HEK293T (cell line): ENCODE measurements at regions not wholly inside any gene's neighbourhood (a gene's known extent, or its start where the extent isn't known, plus 50 kb on each side); places are given as distances from the start of the nearest gene placed in this dataset.

ENCODE experiments used
- ARNT ChIP-seq: fragments of 450-650 bp; IDR thresholded peaks from 2 replicates; pipeline ENCODE4 v1.6.1; 2017; ENCODE audit warnings: mild to moderate bottlenecking
- BHLHE40 ChIP-seq: fragments of 450-650 bp; IDR thresholded peaks from 2 replicates; pipeline ENCODE4 v1.6.1; 2016; ENCODE audit warnings: mild to moderate bottlenecking, moderate library complexity, borderline replicate concordance
- ELF4 ChIP-seq: fragments of 450-650 bp; IDR thresholded peaks from 2 replicates; pipeline ENCODE4 v1.6.1; 2017; ENCODE audit warnings: antibody characterized with exemption
- FOXK2 ChIP-seq: fragments of 450-650 bp; IDR thresholded peaks from 2 replicates; pipeline ENCODE4 v1.6.1; 2016; ENCODE audit warnings: mild to moderate bottlenecking
- L3MBTL2 ChIP-seq: fragments of 450-650 bp; conservative IDR thresholded peaks from 2 replicates; pipeline ENCODE4 v1.6.1; 2016; ENCODE audit warnings: mild to moderate bottlenecking
- SP1 ChIP-seq: fragments of 450-650 bp; IDR thresholded peaks from 2 replicates; pipeline ENCODE4 v1.6.1; 2017
- SUZ12 ChIP-seq: fragments of 450-650 bp; IDR thresholded peaks from 2 replicates; pipeline ENCODE4 v1.6.1; 2016; ENCODE audit warnings: mild to moderate bottlenecking
- TARDBP ChIP-seq: fragments of 450-650 bp; IDR thresholded peaks from 2 replicates; pipeline ENCODE4 v1.6.1; 2016

DNA sequence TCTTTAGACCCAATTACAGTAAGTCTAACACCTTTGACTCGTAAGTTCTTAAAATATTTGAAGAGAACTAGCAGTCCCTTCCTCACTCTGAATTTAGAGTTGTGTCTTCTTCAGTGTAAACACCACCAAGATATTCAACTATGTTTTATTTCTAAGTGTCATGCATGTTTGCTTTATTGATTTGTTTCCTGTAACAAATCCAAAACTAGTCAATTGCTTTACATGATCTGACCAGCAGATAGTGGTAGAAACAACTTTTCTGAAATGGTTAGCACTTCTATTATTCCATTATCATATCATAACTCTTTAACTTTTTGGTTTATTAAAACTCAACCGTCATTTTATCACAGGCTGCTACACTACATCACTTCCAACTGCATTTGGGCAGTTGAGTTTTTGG is 90.1 kb downstream of the INHBA start:
- TF ChIP-seq BHLHE40, result no peak
- TF ChIP-seq ELF4, result no peak
- TF ChIP-seq SUZ12, result no peak
- no peak for TF ChIP-seq L3MBTL2
- no peak for TF ChIP-seq SP1
- TF ChIP-seq FOXK2, result no peak
- TF ChIP-seq ARNT, result no peak
- no peak for TF ChIP-seq TARDBP
